ENCODE measurements at regions not wholly inside any gene's neighbourhood (a gene's known extent, or its start where the extent isn't known, plus 50 kb on each side); places are given as distances from the start of the nearest gene placed in this dataset.
"Not testable (repeated sequence)": the region's sequence is repeated elsewhere in the genome, so short reads cannot be mapped to it uniquely, and the experiment has no call there.

DNA sequence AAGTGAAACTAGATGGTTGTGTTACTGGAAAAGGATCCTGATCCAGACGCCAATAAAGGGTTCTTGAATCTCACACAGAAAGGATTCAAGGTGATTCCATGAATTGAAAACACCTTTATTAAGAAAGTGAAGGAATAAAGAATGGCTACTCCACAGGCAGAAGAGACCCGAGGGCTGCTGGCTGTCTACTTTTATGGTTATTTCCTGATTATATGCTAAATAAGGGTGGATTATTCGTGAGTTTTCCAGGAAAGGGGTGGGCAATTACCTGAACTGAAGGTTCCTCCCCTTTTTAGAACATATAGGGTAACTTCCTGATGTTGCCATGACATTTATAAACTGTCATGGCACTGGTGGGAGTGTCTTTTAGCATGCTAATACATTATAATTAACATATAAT lies 50.9 kb upstream of the WARS2 start:
- no peak for DNase-seq

DNA sequence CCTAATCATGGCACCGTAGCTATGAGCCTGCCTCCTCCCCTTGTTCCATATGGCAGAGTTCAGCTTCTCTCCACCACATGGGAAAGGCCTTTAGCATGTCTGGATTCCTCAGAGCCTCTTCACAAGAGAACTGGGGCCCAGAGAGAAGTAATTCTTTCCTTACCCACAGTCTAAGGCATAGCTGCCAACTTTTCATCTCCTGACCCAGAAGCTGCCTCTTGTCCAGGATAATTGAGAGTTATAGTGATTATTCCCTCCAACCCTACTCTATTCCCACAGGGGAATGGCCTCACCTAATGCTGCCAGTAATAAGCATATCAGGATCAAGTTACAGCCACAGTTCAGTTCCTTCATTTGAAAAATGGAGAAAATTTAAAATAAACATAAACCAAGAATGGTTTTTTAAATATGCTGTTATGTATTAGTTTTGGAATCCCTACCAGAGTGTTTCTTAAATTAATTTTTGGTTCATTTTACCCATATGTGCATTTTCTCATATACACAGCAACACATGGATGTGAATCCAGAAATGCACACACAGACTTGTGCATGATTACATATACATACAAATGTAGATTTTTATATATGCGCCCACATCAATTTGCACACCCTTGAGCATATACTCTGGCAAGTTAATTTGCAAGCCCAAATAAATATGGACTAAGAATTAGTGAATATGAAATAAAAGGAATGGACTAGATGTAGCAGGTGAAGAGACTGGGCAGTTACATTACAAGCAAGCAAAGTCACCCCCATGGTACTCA lies 63.9 kb upstream of the WARS2 start:
- no peak for DNase-seq

DNA sequence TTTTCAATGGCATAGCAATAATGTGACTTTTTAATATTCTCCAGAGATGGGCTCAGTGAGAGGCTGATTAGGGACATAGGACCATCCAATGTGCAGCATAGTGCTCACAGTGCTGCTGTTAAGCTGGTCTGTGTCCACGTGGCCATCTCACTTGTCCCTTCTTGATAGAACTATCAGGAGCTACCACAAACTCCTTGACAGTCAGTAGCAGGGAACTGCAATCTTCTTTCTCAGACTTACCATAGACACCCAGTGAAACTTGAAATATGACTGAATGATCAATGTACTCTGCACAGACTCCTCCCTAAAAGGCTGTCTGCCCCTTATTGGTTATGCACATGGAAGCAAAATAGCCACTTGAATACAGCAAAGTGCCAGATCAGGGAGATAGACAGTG lies 64.5 kb upstream of the WARS2 start:
- DNase-seq, result no peak

DNA sequence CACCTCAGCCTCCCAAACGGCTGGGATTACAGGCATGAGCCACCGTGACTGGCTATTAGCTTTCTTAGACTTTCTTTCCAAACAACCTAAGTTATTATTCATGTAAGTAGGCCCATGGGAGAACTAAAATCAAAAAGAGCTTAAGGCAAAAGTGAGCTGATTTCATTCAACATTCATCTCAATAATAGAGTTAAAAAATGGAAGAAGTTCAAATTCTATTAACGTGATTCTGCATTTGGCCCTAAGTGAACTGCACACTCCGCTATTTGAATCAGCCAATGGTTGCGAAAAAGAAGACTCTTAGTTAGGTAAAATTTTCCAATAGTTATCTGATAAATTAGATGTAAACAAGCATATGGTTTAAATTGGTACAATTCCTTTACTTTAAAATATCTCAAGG lies 68.6 kb upstream of the WARS2 start:
- DNase-seq, result no peak

DNA sequence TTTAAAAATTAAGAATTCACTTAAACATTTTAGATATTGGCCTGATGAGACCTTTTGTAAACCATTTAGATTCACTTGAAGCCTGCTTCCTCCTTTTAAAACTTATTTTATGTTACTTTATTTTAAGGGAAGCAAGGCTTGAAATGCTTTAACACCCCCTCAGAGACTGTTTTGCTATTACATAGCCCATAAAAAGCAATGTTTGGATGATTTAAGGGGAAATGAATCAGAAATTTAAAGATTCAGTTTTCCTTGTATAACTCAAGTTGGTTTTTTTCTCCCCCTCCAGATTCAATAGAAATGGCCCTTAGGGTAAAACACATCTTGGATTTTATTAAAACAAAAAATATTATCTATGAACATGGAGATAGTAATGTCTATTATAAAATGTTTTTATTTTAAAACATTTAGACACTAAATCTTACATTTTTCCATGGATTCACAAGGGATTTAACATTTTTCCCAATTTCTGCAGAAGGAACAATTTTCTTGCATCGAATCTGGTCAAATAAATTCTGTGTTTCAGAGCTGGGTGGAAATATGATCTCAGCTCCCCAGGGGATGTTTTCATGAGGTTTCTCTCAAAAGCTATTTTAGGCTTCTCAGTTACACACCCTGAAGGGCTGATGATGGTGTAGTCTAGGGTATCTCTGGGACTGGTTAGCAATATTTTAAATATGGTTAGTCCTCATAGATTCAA lies 69.3 kb upstream of the WARS2 start:
- no peak for DNase-seq

DNA sequence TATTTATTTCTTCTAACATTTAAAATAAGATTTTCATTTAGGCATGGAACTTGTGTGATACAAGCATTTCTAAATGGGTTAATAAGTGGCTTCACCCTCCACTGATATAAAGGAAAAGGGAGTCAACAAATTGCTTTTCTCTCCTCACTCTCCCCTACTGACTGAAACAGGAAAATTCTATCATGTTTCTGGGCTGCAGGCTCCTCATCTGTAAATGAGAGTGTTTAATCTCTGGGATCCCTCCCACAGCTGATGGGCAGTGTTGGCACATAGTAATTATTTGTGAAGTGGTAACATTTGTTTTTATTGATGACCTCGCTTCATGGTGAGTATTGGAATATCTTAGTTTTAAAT lies 69.8 kb upstream of the WARS2 start:
- DNase-seq, result no peak

DNA sequence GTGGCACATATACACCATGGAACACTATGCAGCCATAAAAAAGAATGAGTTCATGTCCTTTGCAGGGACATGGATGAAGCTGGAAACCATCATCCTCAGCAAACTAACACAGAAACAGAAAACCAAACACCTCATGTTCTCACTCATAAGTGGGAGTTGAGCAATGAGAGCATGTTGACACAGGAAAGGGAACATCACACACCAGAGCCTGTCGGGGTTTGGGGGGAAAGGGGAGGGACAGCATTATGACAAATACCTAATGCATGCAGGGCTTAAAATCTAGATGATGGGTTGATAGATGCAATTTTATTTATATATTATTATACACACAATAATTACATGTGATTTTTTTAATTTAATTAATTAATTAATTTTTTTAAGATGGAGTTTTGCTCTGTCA lies 72.8 kb upstream of the WARS2 start:
- DNase-seq, result not testable (repeated sequence)

DNA sequence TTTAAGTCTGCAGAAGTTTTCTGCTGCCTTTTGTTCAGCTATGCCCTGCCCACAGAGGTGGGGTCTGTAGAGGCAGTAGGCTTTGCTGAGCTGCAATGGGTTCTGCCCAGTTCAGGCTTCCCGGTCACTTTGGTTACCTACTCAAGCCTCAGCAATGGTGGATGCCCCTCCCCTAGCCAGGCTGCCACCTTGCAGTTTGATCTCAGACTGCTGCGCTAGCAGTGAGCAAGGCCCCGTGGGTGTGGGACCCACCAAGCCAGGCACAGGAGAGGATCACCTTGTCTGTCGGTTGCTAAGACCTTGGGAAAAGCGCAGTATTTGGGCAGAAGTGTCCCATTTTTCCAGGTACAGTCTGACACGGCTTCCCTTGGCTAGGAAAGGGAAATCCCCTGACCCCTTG lies 74.5 kb upstream of the WARS2 start:
- DNase-seq, result not testable (repeated sequence)

DNA sequence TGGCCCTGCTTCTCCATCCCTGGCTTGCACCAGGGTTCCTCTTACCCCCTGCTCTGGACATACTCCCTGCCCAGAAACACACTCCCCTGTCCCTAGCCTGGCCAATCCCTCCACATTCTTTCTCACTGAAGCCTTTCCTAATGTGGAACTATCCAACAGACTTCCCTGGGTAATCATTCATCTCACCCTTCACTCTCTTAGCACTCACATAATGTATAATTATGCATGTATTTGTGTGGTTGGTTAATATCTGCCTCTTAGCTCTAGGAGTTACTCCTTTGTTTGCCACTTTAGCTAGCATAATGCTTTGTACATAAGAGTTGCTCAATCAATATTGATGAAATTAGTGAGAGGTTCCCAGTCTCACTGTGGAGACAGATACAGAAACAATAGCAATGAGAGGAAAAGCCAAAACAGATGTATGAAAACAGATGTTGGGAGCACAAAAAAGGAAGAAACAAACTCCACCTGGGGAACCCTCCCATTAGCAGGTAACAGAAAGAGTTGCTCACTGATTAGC lies 76.9 kb upstream of the WARS2 start:
- DNase-seq, result no peak

DNA sequence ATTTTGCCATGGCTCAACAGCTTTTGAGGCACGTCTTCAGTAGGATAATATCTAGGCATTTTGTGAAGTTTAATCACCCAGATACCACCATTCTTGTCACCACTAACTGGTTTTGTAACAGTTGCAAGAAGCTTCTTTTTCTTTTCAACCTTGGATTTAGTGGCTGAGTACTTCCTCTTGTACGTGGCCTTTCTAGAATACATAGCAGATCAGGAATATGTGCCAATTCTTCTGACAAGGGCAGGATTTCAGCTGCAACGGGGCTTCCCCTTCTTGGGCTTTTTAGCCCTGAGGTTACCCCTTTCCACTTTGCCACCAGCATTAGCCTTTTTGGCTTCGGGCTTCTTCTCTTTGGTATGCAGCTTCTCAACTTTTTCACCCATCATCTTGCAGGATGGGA lies 79.3 kb upstream of the WARS2 start:
- no peak for DNase-seq

DNA sequence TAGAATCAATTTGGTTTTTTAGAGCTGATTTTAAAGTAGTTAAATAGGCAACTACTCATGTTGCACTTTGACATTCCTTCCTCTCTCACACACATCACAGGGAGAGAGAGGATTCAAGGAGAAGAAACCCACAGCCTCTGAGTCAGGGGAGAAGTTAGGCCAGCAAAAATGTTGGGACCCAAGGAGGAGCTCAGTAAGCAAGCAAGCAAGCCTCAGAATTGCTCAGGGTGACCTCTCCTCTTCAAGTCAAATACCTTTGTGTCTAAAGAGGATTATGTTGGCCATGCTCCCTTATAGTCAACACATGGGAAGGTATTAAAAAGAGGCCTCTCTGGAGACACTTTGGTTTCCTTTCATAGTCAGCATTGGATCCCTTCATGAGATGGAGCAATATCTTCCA lies 80.5 kb upstream of the WARS2 start:
- no peak for DNase-seq

DNA sequence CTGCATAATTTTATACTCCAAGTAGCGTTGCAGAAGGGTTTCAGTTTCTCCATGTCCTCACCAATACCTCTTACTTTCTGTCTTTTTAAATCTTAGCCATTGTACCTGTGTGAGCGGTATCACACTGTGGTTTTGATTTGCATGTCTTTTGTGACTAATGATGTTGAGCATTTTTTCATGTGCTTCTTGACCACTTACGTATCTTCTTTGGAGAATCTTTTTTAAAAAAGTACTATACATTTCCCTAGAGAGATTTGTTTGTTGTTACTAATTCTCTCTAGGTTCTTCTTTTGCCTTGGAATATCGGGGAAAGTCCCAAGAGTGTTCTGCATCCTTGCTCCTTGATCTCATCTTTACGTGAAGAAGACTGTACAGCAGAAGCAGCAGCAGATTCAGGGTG lies 81.8 kb upstream of the WARS2 start:
- DNase-seq, result no peak

DNA sequence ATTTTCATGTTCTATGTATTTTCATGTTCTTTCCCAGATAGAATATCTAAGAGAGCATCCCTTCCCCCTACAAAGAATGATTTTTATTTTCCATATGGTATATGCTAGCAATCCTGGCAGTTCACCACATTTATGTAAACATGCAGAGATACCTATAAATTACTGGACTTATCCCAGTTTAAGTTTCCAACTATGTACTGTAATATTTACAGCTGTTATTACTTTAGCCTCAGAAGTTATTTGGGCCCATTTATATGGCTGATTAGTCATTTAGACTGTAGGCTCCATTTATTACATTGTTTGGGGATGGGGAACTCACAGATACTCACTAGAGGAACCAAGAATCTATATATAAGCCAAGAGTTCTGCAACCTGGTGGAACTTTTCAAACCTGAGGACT lies 84.8 kb upstream of the WARS2 start:
- DNase-seq, result no peak

DNA sequence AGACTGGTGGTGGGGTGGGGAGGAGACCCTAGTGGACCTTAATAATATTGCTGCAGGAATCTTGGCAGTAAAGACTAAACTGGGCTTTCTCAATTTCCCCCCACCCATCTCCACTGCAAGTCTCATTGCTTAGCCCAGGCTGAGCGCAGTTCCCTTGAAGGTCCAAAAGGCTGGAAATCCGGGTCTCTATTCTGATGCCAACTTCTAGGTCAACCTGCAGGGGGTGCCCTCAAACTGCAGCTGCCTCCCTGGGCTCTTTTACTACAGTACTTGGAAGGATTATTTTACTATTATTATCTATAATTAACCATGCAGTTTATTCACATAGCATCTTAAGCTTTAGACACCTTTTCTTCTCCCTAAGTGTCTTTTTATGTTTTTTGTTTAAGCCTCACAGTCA lies 85.4 kb upstream of the WARS2 start:
- no peak for DNase-seq

DNA sequence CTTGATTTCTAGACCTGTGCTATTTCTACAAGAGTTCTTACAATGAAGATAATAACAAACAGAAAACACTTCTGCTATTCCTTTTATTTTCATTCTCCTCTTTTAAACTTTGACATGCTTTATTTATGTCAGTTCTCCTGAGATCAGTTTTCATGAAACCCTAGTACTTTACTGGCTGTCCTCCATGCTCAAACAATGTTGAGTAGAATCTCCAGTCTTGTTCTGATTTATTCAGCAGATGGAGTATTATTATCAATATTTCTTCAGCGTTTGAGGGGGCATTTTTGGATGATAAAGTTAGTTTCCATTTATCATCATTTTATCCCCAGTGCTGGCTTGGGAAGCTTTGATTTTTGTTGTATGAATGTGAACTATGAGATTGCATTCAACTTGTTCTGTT lies 85.9 kb upstream of the WARS2 start:
- no peak for DNase-seq

DNA sequence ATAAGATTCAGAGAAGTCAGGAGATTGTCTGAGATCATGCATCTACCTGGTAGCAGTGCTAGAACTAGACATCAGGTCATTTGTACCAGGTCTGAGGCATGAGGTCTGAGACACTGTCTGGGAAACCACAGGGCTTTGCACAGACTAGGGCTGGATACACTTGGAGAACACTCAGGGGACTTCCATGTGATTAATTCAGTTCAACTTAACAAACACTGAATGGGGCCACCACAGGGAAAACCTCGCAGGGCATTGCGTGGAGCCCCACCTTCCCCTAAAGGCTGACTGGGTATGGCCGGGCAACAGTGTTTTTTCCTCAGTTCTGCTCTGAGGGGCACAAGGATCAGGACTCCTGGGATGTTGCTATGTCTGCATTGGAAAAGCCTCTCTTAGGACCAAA lies 86.5 kb upstream of the WARS2 start:
- DNase-seq, result no peak

DNA sequence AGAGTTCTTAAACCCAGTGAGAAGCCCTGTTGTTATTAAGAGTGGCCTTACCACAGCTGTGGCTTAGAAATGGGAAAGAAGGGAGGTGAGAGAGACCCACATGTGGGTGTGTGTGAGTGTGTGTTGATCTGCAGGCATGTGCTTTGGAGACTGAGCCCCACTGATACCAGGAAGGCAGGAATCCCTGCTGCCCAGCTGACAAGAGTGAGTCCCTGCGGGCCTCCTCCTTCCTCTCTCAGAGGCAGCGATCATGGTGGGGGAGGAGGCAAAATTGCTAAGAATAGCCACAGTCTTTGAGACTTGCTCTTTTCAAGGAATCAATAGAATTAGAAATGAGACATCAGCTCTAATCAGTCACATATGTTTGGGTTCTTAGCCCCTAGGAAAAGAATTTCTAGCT lies 87.0 kb upstream of the WARS2 start:
- no peak for DNase-seq

DNA sequence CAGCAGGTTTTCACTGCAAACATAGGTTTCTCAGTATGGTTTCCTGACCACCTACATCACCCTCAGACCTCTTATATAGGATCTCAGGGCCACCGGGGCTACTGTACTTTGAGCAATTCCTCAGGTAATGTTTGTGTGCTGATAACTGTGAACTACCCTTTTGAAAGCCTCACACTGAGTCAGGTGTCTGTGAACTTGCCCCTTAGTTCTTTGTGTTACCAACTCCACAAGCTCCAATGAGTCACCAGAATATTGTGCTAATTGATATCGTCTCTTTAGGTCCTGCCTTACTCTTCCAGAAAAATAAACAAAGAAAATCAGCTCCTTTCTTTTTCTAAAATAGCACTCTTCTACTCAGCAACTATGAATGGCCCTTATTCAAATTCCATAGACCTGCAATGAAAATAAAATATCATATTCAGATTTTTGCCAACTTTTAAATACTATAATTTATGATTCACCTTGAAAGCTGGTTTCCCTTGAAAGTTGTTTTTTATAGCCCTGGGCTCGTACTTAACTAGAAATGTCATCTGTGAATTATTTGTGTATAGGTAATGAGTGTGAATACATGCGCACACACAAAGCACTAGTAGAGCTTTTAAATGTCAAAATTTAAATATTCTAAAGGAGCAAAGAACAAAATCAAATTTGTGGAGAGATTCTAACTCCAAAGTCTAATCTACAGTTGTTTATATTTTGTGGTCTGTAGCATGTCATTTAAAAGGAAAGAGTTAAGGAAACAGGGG lies 88.1 kb upstream of the WARS2 start:
- DNase-seq, result no peak

DNA sequence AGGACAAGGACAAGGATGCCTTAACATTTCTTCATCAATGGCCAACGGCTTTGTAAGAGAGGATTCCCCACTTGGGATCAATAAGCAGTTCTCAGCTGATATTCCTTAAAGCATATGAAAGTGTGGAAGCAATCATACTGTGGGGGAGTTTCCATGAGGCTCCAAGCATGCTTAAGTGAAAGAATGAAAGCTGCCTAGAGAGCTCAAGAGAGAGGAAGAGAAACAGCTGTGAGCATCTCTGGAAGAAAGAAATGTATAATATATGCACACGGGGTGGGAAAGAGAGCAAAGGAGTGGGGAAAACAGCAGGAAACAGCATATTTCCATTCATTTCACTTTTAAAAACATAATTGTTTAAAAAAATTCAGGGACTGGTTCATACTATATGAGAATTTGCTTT lies 94.7 kb upstream of the WARS2 start:
- no peak for DNase-seq

DNA sequence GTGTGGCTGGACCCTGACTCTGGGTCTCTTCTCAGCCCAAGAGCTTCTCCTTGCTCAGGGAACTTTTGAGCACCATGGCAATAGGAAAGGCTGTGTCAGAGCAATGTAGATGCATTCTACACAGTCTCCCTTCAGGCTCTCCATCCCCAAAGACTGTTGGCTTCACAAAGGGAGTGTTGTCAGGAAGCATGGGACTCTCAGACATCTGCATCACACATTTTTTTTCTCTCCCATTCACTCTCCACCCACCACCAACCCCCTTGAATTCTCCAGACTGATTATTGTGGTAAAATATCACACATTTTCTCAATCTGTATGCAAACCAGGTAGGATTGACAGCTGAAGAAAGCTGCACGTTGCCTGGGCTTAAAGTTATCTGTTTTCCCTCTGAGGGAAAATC lies 105.4 kb upstream of the WARS2 start:
- DNase-seq, result no peak

DNA sequence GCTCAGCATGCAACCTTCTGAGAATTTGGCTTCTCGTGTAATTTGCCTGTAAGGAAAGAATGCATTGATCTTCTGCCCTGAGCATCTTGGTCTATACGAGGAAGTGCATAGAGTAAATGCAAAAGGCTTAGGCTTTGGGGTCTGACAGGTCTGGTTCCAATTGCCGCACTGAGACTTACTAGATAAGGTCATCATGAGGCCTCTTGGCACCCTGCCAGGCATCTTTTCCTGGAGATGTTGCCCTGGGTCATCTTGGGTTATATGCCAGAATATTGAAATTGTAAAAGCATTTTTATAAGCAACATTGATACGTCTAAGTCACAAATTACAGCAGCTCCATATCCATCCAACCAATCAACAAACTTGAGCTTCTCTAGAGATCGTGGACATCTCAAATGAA lies 108.8 kb upstream of the WARS2 start:
- no peak for DNase-seq

DNA sequence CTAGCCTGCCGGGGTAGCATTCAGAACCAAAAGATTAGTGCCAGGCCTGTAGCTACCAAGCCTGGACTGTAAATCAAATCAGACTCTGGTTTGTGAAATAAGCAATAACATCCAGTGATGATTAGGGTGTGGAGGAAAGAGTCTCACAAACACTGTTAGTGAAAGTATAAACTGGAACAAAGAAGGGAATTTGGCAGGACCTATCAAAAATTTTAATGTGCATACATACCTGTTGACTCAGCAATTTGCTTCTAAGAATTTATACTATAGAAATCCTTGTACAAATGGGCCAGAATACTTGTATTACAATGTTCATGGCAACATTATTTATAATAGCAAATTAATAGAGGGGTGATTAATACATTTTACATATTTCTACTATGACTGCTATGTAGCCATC lies 109.8 kb upstream of the WARS2 start:
- DNase-seq, result no peak

DNA sequence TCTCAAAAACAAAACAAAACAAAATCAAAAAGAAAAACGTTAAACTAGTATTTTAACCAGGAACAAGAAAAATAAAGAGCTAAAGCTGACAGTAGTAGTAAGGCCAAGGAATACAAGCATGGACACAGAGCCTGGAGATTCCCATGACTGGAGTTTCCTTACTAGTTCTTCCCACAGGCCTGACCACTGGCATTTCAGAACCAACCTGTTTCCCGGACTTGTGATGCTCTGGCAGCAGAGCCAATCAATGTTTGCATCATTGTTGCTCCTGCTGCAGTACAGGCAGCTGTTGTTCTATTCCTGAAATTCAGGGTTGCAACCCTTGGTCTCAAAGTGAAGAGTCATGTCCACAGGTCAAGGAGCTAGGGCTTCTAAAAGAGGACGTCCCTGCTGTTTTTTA lies 111.3 kb upstream of the WARS2 start:
- DNase-seq, result no peak

DNA sequence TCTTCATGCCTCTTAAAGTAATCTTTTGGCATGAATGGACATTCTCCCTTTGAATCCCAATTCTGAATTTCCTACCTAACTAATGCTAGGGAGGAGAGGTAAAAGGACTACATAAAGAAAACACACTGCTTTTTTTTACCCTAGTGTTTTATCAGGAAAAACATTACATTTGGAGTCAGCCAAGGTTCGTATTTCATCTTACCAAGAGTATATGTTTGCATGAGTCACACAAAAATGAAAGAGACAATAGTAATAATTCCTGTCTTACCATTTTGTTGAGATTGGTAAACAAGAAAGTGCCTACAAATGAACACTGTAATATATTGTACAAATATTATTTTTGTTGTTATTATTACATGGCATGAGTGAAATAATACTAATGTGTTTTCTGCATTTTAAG lies 112.9 kb upstream of the WARS2 start:
- DNase-seq, result no peak
